HepG2 (cell line): ENCODE measurements at regions not wholly inside any gene's neighbourhood (a gene's known extent, or its start where the extent isn't known, plus 50 kb on each side); places are given as distances from the start of the nearest gene placed in this dataset.

Experiments
- KDM5B ChIP-seq: sonication (generic); formaldehyde crosslinking; IDR thresholded peaks from 2 replicates; pipeline ENCODE4 v1.4.0; 2020; ENCODE audit warnings: missing genetic modification reagents, mild to moderate bottlenecking, borderline replicate concordance
- POLR2A ChIP-seq, 2 experiments: IDR thresholded peaks; 2 replicates each; pipeline ENCODE4 v1.6.1; 2011; ENCODE audit warnings: low read depth in 2 of 2, low read length in 2 of 2, mild to moderate bottlenecking in 1 of 2, moderate library complexity in 1 of 2; ENCODE audit not compliant: insufficient read depth in 1 of 2
- SCMH1 ChIP-seq: sonication (generic); formaldehyde crosslinking; IDR thresholded peaks from 2 replicates; pipeline ENCODE4 v1.9.0; 2021; ENCODE audit warnings: missing genetic modification reagents, mild to moderate bottlenecking, borderline replicate concordance
- ZNF570 ChIP-seq: sonication (generic); formaldehyde crosslinking; IDR thresholded peaks from 2 replicates; pipeline ENCODE4 v1.4.0; 2020; ENCODE audit warnings: mild to moderate bottlenecking, missing genetic modification reagents, borderline replicate concordance
- ZNF766 ChIP-seq: sonication (generic); formaldehyde crosslinking; IDR thresholded peaks from 2 replicates; pipeline ENCODE4 v1.5.0; 2020; ENCODE audit warnings: missing genetic modification reagents, borderline replicate concordance
- TF ChIP-seq, protein P1 (sequence below): sonication (generic); formaldehyde crosslinking; IDR thresholded peaks from 2 replicates; pipeline ENCODE4 v1.8.0; 2022; ENCODE audit warnings: missing genetic modification reagents, mild to moderate bottlenecking, borderline replicate concordance
- TF ChIP-seq, protein P2 (sequence below): sonication (generic); formaldehyde crosslinking; IDR thresholded peaks from 2 replicates; pipeline ENCODE4 v1.5.0; 2020; ENCODE audit warnings: mild to moderate bottlenecking, missing genetic modification reagents, moderate library complexity

DNA sequence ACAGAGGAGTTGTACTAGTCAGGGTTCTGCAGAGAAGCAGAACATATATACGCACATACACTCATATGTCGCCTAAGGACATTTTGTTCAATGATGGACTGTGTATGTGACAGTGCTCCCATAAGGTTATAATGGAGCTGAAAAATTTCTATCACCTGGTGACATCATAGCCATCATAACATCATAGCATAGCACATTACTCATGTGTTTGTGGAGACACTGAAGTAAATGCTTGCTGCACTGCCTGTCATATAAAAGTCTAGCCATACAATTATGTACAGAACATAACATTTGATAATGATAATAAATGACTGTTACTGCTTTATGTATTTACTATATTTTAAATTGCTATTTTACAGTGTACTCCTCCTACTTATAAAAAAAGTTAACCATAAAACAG lies 83.1 kb downstream of the TSN start:
- TF ChIP-seq, protein P1, sequence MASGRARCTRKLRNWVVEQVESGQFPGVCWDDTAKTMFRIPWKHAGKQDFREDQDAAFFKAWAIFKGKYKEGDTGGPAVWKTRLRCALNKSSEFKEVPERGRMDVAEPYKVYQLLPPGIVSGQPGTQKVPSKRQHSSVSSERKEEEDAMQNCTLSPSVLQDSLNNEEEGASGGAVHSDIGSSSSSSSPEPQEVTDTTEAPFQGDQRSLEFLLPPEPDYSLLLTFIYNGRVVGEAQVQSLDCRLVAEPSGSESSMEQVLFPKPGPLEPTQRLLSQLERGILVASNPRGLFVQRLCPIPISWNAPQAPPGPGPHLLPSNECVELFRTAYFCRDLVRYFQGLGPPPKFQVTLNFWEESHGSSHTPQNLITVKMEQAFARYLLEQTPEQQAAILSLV: no peak
- TF ChIP-seq POLR2A (IDR thresholded peaks at IDR 0.05; ENCODE audit: insufficient read depth in 1 of 2, low read depth in 2 of 2, low read length in 2 of 2) (no peak), ZNF570 (CRISPR knock-in tag) (no peak), KDM5B (CRISPR knock-in tag) (no peak), SCMH1 (CRISPR knock-in tag) (no peak), ZNF766 (no peak)
- TF ChIP-seq, protein P2, sequence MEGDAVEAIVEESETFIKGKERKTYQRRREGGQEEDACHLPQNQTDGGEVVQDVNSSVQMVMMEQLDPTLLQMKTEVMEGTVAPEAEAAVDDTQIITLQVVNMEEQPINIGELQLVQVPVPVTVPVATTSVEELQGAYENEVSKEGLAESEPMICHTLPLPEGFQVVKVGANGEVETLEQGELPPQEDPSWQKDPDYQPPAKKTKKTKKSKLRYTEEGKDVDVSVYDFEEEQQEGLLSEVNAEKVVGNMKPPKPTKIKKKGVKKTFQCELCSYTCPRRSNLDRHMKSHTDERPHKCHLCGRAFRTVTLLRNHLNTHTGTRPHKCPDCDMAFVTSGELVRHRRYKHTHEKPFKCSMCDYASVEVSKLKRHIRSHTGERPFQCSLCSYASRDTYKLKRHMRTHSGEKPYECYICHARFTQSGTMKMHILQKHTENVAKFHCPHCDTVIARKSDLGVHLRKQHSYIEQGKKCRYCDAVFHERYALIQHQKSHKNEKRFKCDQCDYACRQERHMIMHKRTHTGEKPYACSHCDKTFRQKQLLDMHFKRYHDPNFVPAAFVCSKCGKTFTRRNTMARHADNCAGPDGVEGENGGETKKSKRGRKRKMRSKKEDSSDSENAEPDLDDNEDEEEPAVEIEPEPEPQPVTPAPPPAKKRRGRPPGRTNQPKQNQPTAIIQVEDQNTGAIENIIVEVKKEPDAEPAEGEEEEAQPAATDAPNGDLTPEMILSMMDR: no peak
